H9 (cell line): ENCODE measurements at regions not wholly inside any gene's neighbourhood (a gene's known extent, or its start where the extent isn't known, plus 50 kb on each side); places are given as distances from the start of the nearest gene placed in this dataset.

Experiments used
- DNase-seq: peaks from one replicate; pipeline ENCODE4 v3.0.0-alpha.2; 2017
- H2AFZ ChIP-seq: one replicate; pipeline ENCODE4 v1.6.1; 2013; ENCODE audit warnings: mild to moderate bottlenecking, low read length, control low read depth, moderate library complexity
- H2AK5ac ChIP-seq: 2 replicates; pipeline ENCODE4 v1.6.1; 2013; ENCODE audit warnings: low read length, control low read depth, mixed read lengths; ENCODE audit not compliant: insufficient read length
- H2BK120ac ChIP-seq: one replicate; pipeline ENCODE4 v1.6.1; 2013; ENCODE audit warnings: low read depth, mild to moderate bottlenecking, low read length, control low read depth, inconsistent platforms; ENCODE audit not compliant: poor library complexity, severe bottlenecking
- H2BK12ac ChIP-seq: 2 replicates; pipeline ENCODE4 v1.6.1; 2013; ENCODE audit warnings: low read length, control low read depth, mixed read lengths, low read depth; ENCODE audit not compliant: insufficient read length
- H2BK15ac ChIP-seq: 2 replicates; pipeline ENCODE4 v1.6.1; 2013; ENCODE audit warnings: low read depth, low read length, control low read depth
- H2BK20ac ChIP-seq: one replicate; pipeline ENCODE4 v1.6.1; 2013; ENCODE audit warnings: low read depth, mild to moderate bottlenecking, low read length, control low read depth, inconsistent platforms; ENCODE audit not compliant: poor library complexity, severe bottlenecking
- H2BK5ac ChIP-seq: 2 replicates; pipeline ENCODE4 v1.6.1; 2013; ENCODE audit warnings: low read length, control low read depth, mixed read lengths; ENCODE audit not compliant: insufficient read length
- H3K14ac ChIP-seq: 2 replicates; pipeline ENCODE4 v1.6.1; 2013; ENCODE audit warnings: low read length, control low read depth; ENCODE audit not compliant: insufficient read depth
- H3K18ac ChIP-seq: 2 replicates; pipeline ENCODE4 v1.6.1; 2013; ENCODE audit warnings: low read depth, mild to moderate bottlenecking, mixed read lengths, low read length, control low read depth; ENCODE audit not compliant: insufficient read length
- H3K23ac ChIP-seq: 2 replicates; pipeline ENCODE4 v1.6.1; 2013; ENCODE audit warnings: low read length, control low read depth, mixed read lengths, low read depth; ENCODE audit not compliant: insufficient read length
- H3K23me2 ChIP-seq: 2 replicates; pipeline ENCODE4 v1.6.1; 2013; ENCODE audit warnings: low read depth, mild to moderate bottlenecking, mixed read lengths, low read length, control low read depth; ENCODE audit not compliant: insufficient read length, poor library complexity, severe bottlenecking
- H3K27ac ChIP-seq: 2 replicates; pipeline ENCODE4 v1.5.1; 2013; ENCODE audit warnings: low read length, control low read depth, mixed read lengths, low read depth; ENCODE audit not compliant: insufficient read length
- H3K27me3 ChIP-seq: 2 replicates; pipeline ENCODE4 v1.6.1; 2013; ENCODE audit warnings: low read length, control low read depth, inconsistent platforms; ENCODE audit not compliant: insufficient read depth
- H3K4ac ChIP-seq: 2 replicates; pipeline ENCODE4 v1.6.1; 2013; ENCODE audit warnings: low read depth, mild to moderate bottlenecking, control low read depth, inconsistent platforms, low read length, moderate library complexity
- H3K4me1 ChIP-seq: 2 replicates; pipeline ENCODE4 v1.6.1; 2013; ENCODE audit warnings: low read length, control low read depth, inconsistent platforms; ENCODE audit not compliant: insufficient read depth
- H3K4me2 ChIP-seq: 2 replicates; pipeline ENCODE4 v1.6.1; 2013; ENCODE audit warnings: low read length, control low read depth, mixed read lengths; ENCODE audit not compliant: insufficient read length, insufficient read depth
- H3K56ac ChIP-seq: 2 replicates; pipeline ENCODE4 v1.6.1; 2013; ENCODE audit warnings: low read depth, mild to moderate bottlenecking, mixed read lengths, low read length, control low read depth; ENCODE audit not compliant: insufficient read length
- H3K79me1 ChIP-seq: 2 replicates; pipeline ENCODE4 v1.6.1; 2013; ENCODE audit warnings: low read depth, mild to moderate bottlenecking, moderate library complexity, low read length, control low read depth, inconsistent platforms; ENCODE audit not compliant: insufficient read depth, poor library complexity, severe bottlenecking
- H3K79me2 ChIP-seq: 2 replicates; pipeline ENCODE4 v1.6.1; 2013; ENCODE audit warnings: low read length, control low read depth, inconsistent platforms; ENCODE audit not compliant: insufficient read depth
- H3K9ac ChIP-seq: 2 replicates; pipeline ENCODE4 v1.6.1; 2013; ENCODE audit warnings: low read length, control low read depth, mixed read lengths; ENCODE audit not compliant: insufficient read length; ENCODE audit errors: extremely low read depth
- H3K9me3 ChIP-seq: one replicate; pipeline ENCODE4 v1.6.1; 2013; ENCODE audit warnings: low read depth, low read length, inconsistent platforms; ENCODE audit not compliant: control insufficient read depth
- H3T11ph ChIP-seq: one replicate; pipeline ENCODE4 v1.6.1; 2013; ENCODE audit warnings: mild to moderate bottlenecking, low read length, control low read depth, inconsistent platforms
- H4K20me1 ChIP-seq: one replicate; pipeline ENCODE4 v1.6.1; 2013; ENCODE audit not compliant: control insufficient read depth, insufficient read length, insufficient read depth
- H4K5ac ChIP-seq: 2 replicates; pipeline ENCODE4 v1.6.1; 2013; ENCODE audit warnings: low read depth, mild to moderate bottlenecking, mixed read lengths, low read length, control low read depth; ENCODE audit not compliant: insufficient read length
- H4K8ac ChIP-seq: replicated peaks from 2 replicates; pipeline ENCODE4 v1.6.1; 2013; ENCODE audit warnings: low read length, control low read depth, mixed read lengths, low read depth; ENCODE audit not compliant: insufficient read length
- H4K91ac ChIP-seq: 2 replicates; pipeline ENCODE4 v1.6.1; 2013; ENCODE audit warnings: low read depth, mild to moderate bottlenecking, moderate library complexity, mixed read lengths, low read length, control low read depth; ENCODE audit not compliant: insufficient read length
- H3K27ac Mint-ChIP-seq, 3 experiments: 2 replicates in 2 of 3; 3 replicates in 1 of 3; pipeline ENCODE4 v1.8.0; 2020 to 2021; ENCODE audit warnings: mixed read lengths in 3 of 3, mild to moderate bottlenecking in 1 of 3, moderate library complexity in 1 of 3
- H3K27me3 Mint-ChIP-seq: 2 replicates; pipeline ENCODE4 v1.8.0; 2021; ENCODE audit warnings: low read depth, mild to moderate bottlenecking, moderate library complexity, mixed read lengths
- H3K36me3 Mint-ChIP-seq, 3 experiments: 2 replicates in 2 of 3; 3 replicates in 1 of 3; pipeline ENCODE4 v1.8.0; 2020 to 2021; ENCODE audit warnings: low read depth in 3 of 3, mixed read lengths in 3 of 3; ENCODE audit not compliant: insufficient read depth in 1 of 3
- H3K4me1 Mint-ChIP-seq, 2 experiments: 2 replicates each; pipeline ENCODE4 v1.8.0; 2020; ENCODE audit warnings: mixed read lengths in 2 of 2
- H3K4me3 Mint-ChIP-seq, 2 experiments: 2 replicates in 1 of 2; 3 replicates in 1 of 2; pipeline ENCODE4 v1.8.0; 2020 to 2021; ENCODE audit warnings: mild to moderate bottlenecking in 2 of 2, mixed read lengths in 2 of 2, moderate library complexity in 1 of 2
- H3K9me3 Mint-ChIP-seq, 2 experiments: 2 replicates in 1 of 2; 3 replicates in 1 of 2; pipeline ENCODE4 v1.8.0; 2020; ENCODE audit warnings: mild to moderate bottlenecking in 2 of 2, mixed read lengths in 2 of 2, moderate library complexity in 1 of 2
- WGBS: extraction: QIAGEN DNeasy Blood & Tissue Kit; methylation state at CpG from one replicate; pipeline ENCODE4 v1.1.7; 2013; ENCODE audit warnings: missing lambda C conversion rate, low lambda C conversion rate, mixed read lengths; ENCODE audit not compliant: insufficient read length; ENCODE audit errors: extremely low coverage; 5-methylcytosine and 5-hydroxymethylcytosine counted together
- TF ChIP-seq, protein P1 (sequence below): fragments of 200-600 bp; sonication (generic); conservative IDR thresholded peaks from 3 replicates; pipeline ENCODE4 v1.8.0; 2021; ENCODE audit warnings: antibody characterized with exemption, mild to moderate bottlenecking

DNA sequence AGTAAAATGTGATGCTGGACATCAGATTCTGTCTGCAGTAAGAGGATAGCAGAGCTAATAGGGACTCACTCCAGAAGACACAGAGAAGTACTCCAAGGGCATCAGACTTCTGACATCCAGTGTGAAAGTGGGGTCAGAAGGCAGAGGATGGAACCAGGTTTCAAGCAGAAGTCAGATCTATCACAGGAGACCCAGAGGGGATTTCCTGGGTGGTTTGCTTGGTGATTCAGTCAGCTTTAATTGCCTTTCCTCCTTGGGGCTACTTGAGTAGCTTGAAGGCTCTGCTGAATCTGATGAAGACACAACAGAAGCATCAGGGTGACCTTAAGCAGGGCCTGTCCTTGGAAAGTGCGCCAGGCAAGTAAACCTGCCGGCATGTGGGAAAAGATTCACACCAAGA, 300.6 kb downstream of the COG6 start:
- no CpG with 5 or more reads among the region's 2 CpGs for WGBS
- Histone ChIP-seq H3K56ac (no peak overlapping the region), H3K23me2 (no peaks in the 10 kb centered on the region), H2AFZ (no peak overlapping the region), H2BK120ac (no peak overlapping the region), H2BK5ac (no peak overlapping the region), H3K79me2 (no peaks in the 10 kb centered on the region), H3K18ac (no peak overlapping the region), H4K8ac (no peak overlapping the region), H3K79me1 (no peaks in the 10 kb centered on the region), H3K4me2 (no peak overlapping the region), H4K20me1 (no peaks in the 10 kb centered on the region), H4K5ac (no peak overlapping the region), H3K14ac (no peak overlapping the region), H3T11ph (no peak overlapping the region), H4K91ac (no peak overlapping the region), H3K27ac (no peak overlapping the region), H3K27me3 (no peaks in the 10 kb centered on the region), H3K4me1 (no peaks in the 10 kb centered on the region; the same call in 1 of the 2 replicates), H2BK15ac (no peak overlapping the region), H3K9ac (no peak overlapping the region), H2AK5ac (no peak overlapping the region), H2BK12ac (no peak overlapping the region), H2BK20ac (no peak overlapping the region), H3K23ac (no peak overlapping the region), H3K4ac (no peak overlapping the region), H3K9me3 (no peaks in the 10 kb centered on the region)
- TF ChIP-seq, protein P1, sequence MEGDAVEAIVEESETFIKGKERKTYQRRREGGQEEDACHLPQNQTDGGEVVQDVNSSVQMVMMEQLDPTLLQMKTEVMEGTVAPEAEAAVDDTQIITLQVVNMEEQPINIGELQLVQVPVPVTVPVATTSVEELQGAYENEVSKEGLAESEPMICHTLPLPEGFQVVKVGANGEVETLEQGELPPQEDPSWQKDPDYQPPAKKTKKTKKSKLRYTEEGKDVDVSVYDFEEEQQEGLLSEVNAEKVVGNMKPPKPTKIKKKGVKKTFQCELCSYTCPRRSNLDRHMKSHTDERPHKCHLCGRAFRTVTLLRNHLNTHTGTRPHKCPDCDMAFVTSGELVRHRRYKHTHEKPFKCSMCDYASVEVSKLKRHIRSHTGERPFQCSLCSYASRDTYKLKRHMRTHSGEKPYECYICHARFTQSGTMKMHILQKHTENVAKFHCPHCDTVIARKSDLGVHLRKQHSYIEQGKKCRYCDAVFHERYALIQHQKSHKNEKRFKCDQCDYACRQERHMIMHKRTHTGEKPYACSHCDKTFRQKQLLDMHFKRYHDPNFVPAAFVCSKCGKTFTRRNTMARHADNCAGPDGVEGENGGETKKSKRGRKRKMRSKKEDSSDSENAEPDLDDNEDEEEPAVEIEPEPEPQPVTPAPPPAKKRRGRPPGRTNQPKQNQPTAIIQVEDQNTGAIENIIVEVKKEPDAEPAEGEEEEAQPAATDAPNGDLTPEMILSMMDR, result no peak
- peaks cover 7% of the 10 kb centered on the region in 2 experiments for H3K4me1 Mint-ChIP-seq
- H3K27me3 Mint-ChIP-seq, result no peaks in the 10 kb centered on the region
- H3K36me3 Mint-ChIP-seq, result no peaks in the 10 kb centered on the region
- no peaks in the 10 kb centered on the region for H3K9me3 Mint-ChIP-seq
- no peak overlapping the region for H3K4me3 Mint-ChIP-seq
- DNase-seq, result no peak
- H3K27ac Mint-ChIP-seq, result no peak overlapping the region
